NCI-H524 (cell line): ENCODE measurements at regions not wholly inside any gene's neighbourhood (a gene's known extent, or its start where the extent isn't known, plus 50 kb on each side); places are given as distances from the start of the nearest gene placed in this dataset.
A peak's percentile ranks its signal among the peaks of the same experiment; 100 is the strongest.

Experiments used
- DNase-seq, 2 experiments: peaks; one replicate each; lab custom pipeline; 2025; lab: John Stamatoyannopoulos, UW

DNA sequence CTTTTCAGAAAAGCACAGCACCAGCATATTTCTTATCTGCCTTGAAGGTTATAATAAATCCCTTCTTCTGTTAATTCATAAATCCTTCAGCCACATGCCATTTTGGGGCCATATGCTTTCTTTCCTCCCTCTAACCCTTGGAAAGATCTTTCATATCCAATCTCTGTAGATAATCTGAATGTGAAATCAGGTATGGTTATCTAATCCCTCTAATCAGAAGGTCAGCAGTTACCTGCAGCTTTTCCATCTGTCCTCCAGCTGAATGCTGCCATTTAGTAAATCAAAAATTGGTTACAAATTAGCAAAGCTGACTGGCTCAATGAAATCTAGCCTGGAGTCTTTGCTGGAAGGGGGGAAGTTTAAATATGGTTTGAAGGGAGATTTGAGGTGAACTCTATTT lies 230.5 kb downstream of the PIK3C3 start:
- DNase-seq = peak; percentile 79 to 93

DNA sequence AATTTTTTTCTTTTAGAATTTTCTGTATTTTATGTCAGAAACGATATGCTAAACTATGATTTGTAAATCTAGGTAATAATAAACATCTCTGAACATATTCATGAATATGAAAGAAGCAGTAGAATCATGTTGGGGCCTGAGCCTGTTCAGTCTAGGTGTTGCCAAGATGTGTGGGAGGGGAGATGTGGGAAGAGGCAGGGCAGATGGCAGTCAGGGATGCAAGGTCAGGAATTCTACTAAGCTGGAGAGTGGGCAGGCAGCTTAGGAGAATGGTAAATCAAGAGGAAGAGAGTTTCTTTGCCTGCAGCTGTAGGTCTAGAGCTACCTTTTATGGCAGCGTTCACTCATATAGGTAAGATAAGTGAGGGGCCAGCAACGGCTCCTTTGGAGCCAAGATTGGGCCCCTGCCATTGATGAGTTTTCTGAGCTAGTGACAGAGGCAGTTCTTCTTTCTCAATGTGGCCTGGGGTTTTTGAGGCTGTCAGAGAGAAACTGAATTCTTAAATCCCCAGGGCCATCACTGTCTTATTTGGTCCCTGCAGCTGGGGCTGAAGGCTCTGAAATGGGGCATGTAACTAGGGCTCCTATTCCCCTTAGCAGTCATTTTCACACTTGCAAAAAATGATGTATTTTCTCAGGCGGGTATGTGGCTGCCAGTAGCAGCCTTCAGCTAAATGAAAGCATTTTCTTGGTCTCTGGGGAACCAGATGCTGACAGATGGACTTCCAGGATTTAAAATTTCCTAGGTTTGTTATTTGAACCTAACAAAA lies 232.8 kb downstream of the PIK3C3 start:
- peak; percentile 79 to 86 for DNase-seq

DNA sequence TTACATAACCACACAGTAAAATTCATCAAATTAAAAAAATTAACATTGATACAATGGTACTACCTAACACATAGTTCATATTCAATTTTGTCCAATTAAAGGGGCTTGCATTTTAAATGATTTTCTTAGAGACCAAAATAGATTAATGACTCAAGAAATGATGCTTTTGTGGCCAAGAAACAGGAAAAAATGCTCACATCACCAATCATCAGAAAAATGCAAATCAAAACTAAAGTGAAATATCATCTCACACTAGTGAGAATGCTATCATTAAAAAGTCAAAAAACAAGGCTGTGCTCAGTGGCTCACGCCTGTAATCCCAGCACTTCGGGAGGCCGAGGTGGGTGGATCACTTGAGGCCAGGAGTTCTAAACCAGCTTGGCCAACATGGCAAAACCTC lies 235.6 kb downstream of the PIK3C3 start:
- DNase-seq = no peak

DNA sequence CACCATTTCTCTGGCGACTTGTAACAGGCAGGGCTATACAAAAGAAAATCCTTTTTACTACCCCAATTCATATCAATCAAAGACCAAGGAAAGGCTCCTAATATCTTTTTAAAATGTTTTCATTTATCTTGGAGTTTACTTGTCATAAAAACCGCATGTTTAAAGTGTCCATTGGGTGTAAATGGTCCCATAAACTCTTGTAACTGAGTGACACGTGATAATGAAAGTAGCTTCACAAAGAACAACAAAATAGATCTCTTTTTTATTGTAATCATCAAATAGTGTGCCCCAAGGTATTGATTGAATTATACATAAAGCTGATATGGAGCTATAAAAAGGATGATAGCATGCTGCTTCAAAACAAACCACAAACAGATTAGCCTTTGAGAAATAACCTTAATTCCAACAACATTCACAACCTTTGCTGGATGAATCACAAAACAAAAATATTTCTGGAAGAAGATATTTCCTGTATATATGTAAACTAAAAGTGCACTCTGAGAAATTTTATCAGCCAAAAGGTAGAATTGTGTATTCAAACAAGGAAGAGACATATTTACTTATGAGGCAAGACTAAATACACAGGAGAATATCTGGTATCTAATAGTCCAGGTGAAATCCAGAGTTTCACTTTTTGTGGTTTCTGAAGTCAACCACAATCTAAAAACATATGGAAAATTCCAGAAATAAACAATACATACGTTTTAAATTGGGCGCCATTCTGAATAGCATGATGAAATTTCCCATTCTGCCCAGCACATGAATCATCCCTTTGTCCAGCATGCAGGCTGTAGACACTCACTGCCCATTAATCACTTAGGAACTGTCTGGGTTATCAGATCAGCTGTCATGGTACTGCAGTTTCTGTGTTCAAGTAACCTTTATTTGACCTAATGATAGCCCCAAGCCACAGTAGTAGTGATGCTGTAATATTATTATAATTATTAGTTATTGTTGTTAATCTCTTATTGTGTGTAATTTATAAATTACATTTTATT lies 237.5 kb downstream of the PIK3C3 start:
- DNase-seq = no peak

DNA sequence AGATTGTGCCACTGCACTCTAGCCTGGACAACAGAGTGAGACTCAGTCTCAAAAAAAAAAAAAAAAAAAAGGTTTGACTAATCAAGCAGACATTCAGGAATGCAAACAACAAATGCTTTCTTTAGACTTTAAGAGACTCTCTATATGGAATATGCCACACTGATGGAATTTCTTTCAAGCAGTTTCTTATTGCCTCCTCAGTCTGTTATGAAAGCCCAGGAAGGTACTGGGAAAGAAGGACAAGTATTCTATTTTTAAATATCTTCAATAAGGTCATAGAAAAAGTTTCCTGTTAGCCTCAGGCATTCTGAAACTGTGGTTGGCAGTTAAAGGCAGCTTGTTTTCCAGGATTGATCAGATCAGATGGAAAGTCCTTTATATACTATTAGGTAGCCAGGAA lies 241.6 kb downstream of the PIK3C3 start:
- no peak for DNase-seq

DNA sequence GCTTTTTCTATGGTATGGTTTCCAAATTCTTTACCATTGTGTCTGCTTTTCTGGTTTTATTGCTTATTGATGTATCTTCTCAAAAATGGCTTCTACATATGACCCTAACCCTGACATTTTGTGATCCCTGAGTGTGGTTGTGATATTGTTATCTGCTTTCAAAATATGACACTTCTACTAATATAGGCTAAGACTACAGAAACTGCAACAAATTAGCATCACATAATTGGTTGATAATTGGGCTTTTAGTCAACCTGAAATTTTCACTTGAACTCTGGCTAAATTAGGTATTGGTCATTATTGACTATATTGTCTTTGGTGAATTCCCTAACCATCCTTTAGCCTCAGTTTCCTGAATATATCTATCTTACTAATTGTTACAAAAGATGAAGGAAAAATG lies 246.1 kb downstream of the PIK3C3 start:
- no peak for DNase-seq

DNA sequence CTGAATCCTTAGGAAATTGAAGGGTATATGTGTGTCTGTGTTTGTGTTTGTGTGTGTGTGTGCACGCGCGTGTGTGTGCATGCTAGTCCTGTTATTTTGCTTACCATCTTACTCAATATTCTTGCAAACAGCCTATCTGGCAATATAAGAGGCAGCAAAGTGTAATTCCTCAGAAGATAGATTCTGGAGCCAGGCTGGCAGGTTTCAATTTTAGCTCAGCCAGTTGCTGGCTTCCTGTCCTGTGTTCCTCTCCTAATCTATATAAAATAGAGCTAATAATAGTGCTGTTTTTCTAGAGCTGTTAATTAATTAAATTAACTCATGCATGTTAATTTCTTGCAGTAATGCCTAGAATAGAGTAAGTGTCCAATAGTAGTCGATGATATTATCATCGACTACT lies 256.2 kb downstream of the PIK3C3 start:
- no peak for DNase-seq

DNA sequence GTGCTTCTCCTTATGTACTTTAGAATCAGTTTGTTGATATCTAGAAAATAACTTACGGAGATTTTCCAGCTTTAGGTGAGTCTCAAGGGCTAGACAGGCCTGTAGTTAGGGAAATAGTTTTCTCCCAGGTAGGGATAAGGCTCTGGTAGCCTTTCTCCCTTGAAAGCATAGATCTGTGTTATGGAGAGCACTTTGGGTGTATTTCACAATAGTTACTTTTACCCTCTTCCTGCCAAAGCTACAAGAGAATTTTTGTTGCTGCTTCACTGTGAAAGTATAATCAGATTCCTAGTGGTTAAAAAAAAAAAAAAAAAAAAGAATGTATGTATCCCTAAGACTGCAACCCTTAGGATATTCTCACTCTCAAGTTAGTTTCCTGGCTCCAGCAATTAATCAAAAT lies 267.5 kb downstream of the PIK3C3 start:
- DNase-seq = no peak

DNA sequence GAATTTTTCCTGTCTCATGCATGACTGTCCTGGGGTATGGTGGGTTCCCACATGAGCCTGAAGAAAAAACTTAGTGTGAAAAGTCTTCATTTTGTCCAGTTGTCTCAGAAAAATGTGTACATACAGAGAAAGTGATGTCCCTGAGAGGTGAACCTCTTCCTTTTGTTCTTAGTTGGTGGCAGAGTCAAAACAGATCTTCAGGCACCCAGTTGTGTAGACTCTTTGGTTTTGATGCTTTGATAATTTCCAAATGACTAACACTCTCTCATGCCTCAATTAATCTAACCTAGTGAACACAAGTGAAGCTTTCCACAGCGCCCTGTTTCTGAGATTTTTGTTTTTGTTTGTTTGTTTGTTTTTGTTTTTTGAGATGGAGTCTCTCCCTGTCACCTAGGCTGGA lies 273.5 kb downstream of the PIK3C3 start:
- DNase-seq = no peak

DNA sequence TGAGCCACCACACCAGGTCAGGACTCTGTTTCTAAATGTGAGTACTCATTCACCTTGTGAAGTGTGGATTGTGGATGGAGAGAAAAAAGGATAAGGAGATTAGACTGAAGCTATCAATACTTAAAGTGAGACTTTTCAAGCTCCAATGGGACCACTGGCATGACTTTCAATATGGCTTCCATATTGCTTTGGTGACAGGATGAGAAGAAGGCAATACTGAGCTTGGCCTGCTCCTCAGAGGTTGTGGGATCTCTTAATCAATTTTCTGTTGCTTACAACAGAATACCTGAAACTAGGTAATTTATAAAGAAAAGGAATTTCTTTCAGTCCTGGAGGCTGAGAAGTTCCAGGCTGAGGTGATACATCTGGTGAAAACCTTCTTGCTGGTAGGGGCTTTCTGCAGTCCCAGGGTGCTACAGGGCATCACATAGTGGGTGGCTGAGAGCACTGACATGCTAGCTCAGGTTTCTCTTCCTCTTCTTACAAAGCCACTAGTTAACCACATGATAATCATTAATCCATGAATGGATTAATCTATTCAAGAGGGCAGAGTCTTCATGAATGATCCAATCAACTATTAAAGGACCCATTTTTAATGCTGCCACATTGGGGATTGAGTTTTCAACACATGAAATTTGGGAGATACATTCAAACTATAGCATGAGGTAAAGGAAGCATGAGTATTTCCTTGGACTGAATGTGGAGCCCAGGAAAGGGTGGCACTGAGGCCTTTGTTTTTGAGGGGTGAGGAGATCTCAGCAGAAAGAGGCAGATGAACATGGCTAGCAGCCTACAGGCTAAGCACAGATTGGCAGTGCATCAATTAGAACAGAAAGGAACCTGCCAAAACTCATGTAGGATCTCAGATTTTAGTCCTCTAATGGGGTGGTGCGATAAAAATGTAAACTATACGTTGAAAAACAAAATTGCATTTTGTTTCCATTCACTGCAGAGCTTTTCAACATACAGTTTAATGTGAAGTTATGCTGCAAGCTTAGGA lies 274.5 kb downstream of the PIK3C3 start:
- DNase-seq = no peak

DNA sequence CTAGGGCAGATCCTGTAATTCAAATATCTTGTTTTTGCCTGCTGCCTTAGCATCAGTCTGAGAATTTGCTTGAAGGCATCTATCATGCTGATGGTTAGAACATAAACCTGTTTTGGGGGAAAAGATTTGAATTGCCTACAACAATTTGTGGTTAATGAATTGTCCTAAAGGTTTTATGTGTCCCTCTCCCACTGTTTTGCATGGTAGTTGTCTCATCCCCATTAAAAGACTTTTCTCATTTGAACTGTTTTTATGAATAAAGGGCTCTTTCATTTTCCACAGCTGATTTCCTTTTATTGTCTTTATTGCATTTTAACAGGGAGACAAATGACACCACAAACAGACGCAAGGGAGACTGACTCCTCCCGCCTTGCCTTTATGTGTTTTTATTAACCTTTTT lies 275.6 kb downstream of the PIK3C3 start:
- DNase-seq = no peak

DNA sequence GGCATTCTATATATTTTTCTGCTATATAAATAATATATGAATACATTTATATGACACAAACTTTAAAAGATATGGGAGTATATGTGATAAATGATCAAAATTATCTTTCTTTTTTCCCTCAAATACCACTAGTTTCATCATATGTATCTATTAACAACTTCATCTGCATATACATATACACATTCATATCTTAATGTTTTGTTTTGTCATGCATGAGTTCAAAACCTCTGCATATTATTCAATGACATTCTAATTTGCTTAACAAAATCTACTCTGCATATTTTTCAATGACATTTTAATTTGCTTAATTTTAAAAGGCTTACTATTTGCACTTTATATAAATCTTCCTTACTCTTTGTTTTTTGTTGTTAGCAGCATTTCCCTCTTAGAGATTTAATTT lies 276.2 kb downstream of the PIK3C3 start:
- no peak for DNase-seq

DNA sequence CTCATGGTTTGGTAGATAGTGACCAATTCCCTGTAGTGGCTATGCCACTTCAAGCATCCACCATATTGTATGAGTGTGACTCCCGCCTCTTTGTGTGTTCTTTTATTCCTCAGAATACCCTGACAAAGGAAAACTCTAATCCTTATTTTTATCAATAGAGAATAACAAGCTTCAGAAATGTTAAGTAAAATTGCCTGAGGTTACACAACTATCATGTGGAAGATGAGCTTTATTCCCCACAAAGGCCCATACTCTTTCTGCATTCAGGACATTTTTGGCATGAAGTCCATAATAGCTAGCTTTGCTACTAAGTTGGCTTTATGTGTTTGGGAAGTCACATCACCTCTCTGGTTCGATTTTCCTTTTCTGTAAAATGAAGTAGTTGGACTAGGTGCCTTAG lies 276.8 kb downstream of the PIK3C3 start:
- no peak for DNase-seq

DNA sequence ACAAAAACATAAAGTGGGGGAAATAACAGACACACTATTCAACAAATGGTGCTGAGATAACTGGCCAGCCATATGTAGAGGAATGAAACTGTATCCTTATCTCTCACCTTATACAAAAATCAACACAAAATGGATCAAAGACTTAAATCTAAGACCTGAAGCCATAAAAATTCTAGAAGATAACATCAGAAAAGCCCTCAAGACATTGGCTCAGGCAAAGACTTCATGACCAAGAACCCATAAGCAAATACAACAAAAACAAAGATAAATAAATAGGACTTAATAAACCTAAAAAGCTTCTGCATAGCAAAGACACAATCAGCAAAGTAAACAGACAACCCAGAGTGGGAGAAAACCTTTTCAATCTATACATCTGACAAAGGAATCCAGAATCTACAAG lies 278.9 kb downstream of the PIK3C3 start:
- DNase-seq = no peak

DNA sequence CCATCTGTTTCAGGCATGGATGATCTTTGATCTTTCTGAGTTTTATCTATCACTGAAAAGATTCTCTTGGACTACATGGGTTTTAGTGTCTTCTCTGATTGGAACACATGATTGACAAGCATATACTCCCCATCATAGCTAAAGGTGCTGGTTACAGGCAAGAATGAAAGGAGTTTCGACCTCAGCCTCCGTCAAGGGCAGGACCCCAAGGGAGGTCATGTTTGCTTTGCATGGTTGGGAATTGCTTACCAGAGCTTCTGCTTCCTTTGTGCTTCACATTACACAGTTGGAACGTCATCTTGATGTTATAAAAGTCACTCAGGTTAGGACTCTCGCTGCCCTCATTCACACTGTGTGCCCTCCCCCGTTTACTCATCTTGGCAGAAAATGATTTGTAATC lies 287.7 kb downstream of the PIK3C3 start:
- DNase-seq = no peak

DNA sequence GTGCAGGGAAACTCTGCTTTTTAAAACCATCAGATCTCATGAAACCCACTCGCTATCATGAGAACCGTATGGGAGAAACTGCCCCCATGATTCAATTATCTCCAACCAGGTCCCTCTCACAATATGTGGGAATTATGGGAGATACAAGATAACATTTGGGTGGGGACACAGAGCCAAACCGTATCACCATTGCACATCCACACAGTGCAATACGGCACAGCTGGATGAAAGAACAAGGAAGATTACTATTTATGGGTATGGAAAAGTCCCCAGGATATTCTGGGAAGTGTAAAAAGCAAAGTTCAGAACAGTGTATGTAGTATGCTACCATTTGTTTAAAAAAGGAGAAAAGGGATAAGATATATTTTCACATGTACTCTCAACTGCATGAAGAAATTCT lies 290.1 kb downstream of the PIK3C3 start:
- no peak for DNase-seq

DNA sequence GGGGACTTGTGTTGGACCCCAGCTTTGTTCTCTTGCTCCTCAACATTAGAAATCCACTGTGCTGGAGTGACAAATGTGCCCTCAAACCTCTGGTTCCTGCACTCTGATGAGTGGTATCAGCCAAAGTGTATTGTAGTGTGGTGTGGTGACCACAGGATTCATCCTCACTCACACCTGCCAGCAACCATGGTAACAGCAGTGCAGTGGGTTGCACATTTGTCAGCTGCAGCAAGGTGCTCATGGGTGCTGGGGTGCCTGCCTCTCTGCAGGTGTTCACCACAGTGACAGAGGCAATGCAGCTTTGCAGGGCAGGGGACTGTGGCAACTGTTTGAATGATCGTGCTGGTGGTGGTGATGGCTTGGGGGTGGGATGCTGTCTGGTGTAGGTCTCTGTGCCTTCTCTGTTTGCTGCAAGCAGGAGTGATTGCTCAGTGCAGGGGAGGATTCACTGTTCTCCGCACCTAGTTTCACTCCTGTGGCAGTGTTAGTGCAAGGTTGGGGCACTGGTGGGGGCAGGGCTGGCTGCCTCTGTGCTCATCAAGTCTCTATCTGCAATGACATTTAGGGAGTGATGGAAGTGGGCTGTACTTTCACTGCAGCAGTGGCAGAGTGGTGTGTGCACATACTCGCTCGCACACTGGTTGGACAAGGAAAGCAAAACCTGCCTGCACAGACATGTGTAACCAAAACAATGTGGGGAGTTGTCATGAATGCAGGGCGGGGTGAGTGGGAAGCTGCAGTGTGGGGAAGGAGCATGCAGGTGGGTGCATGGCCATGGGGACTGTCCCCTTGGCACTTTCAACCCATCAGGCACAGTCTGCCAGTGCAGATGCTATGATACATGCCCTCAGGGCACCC lies 301.1 kb downstream of the PIK3C3 start:
- DNase-seq = no peak

DNA sequence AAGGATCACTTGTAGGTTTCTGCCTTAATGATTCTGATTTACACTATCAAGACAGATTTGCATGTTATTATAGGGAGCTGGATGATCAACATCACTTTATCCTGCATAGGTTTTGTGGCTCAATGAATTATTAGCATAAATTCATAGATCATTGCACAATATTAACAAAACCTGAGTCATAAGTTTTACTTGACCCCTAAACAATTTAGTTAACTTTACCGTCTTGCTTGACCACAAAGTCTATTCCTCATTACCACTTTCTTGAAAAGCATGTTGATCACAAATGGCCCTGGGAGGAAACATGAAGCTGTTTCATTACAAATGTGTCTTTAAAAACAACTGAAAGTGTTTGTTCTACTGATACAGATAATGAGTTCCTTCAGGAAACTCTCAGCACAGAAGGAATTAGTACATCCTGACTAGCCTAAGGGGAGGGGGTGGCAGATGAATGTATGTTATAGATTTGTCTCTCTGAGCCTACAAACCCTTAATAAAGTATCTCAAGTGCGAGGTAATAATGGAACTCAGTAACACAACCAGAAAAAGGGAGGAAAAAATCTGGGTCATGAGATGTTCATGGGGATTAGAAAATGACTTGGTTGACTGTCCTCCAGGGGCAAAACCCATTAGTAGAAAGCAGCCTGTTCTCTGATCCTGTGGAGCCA lies 303.4 kb downstream of the PIK3C3 start:
- no peak for DNase-seq

DNA sequence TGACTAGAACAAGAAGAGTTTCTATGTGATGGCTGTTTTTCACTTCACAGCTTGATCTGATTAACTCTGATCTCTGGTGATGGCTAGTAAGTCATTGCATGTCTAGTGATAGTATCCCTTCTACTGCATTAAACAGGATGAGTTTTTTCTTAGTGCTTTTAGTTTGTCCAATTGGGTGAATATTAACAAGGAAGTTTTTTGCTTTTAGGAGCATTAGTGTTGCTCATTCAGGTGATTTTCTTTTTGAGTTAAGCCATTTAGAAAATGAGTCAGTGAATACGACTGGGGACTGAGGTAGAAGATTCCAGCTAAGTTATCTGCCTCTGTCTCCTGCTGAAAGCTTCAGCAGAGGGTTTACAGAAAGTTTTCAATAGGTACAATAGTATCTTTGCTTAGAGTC lies 306.7 kb downstream of the PIK3C3 start:
- no peak for DNase-seq

DNA sequence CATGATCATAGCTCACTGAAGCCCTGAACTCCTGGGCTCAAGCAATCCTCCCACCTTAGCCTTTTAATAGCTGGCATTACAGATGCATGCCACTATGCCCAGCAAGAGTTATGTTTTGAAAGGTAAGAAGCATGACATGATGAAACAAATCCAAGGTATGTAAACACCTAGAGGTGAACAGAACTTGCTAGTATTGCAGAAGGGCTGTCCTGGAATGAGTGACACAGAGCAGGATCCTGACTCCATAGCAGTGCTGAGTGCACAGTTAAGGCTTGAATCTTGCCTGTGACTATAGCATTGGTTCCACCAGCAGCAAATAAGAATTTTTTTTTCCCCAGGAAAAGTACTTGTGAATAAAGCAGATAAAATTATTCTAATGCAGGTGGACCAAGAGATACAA lies 309.5 kb downstream of the PIK3C3 start:
- DNase-seq = no peak
